ENCODE measurements at regions not wholly inside any gene's neighbourhood (a gene's known extent, or its start where the extent isn't known, plus 50 kb on each side); places are given as distances from the start of the nearest gene placed in this dataset.

- TF ChIP-seq CTCF (IDR thresholded peaks at IDR 0.05; ENCODE audit: poor library complexity, severe bottlenecking): no peak
- Histone ChIP-seq H3K9me3 (ENCODE audit: severe bottlenecking) (no peaks in the 10 kb centered on the region), H3K36me3 (ENCODE audit: low read depth) (no peaks in the 10 kb centered on the region), H3K27me3 (ENCODE audit: insufficient read depth, poor library complexity, severe bottlenecking) (peaks cover 9% of the 10 kb centered on the region), H3K27ac (ENCODE audit: poor library complexity, severe bottlenecking) (no peak overlapping the region), H3K4me1 (ENCODE audit: insufficient read depth, poor library complexity, severe bottlenecking) (no peaks in the 10 kb centered on the region), H3K4me3 (ENCODE audit: severe bottlenecking) (no peak overlapping the region)
- DNase-seq (ENCODE audit: low spot score): no peak
- ATAC-seq (ENCODE audit: low read depth): no peak
These were observed 139.0 kb upstream of the CDH6 start for GRCh38 chr5:31054453-31054852.

DNA sequence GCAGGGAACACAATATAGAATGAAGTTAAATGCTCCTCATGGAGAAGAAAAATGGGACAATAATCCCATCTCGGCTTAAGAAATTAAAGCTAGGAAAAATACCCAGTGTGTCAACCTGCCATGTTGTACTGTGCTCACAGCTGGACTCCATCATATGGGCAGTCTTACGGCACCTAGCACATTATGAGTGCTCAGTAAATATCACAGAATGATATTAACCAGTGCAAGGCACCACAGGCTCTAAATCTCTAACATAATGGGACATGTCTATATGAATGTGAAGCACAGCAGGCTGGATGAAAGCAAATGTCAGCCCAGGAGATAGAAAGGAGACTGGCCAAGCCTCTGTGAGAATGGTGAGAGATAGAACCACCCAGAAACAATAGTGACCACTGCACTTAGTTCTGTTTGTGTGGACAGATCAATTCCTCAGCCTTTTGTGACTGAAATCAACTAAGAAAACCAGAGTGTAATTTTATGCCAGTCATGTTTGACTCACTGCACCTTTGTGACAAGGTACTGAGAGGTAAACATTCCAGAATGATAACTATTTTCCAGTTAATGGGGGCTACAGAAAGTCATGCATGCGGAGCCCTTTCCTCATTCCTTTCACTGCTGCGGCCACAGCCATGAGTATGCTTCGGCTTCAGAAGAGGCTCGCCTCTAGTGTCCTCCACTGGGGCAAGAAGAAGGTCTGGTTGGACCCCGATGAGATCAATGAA is 140.4 kb upstream of the CDH6 start:
- DNase-seq (ENCODE audit: low spot score) (no peak), ATAC-seq (ENCODE audit: low read depth) (no peak)
- Histone ChIP-seq H3K9me3 (ENCODE audit: severe bottlenecking) (no peaks in the 10 kb centered on the region), H3K4me3 (ENCODE audit: severe bottlenecking) (no peak overlapping the region), H3K36me3 (ENCODE audit: low read depth) (no peaks in the 10 kb centered on the region), H3K27ac (ENCODE audit: poor library complexity, severe bottlenecking) (no peak overlapping the region), H3K27me3 (ENCODE audit: insufficient read depth, poor library complexity, severe bottlenecking) (peaks cover 7% of the 10 kb centered on the region), H3K4me1 (ENCODE audit: insufficient read depth, poor library complexity, severe bottlenecking) (no peaks in the 10 kb centered on the region)
- TF ChIP-seq CTCF (IDR thresholded peaks at IDR 0.05; ENCODE audit: poor library complexity, severe bottlenecking): no peak

DNA sequence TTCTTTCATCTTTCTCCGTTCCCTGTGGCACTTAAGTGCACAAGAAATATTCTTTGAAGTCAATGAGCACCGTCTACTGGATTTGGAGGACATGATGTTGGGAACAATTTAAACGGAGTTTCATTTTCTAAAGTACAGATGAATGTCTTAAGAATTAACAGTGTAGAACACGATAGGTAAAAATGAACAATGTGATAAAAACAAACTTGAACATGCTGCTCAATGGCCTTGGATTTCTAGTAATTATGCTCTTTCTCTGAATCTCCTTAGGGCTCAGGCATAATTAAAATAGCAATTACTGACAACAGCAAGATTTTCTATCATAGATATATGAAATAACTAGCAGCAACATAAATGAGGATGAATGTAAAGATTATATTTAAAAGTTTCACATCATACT is 142.2 kb upstream of the CDH6 start:
- Histone ChIP-seq H3K4me3 (ENCODE audit: severe bottlenecking) (no peak overlapping the region), H3K9me3 (ENCODE audit: severe bottlenecking) (no peaks in the 10 kb centered on the region), H3K27me3 (ENCODE audit: insufficient read depth, poor library complexity, severe bottlenecking) (peaks cover 7% of the 10 kb centered on the region), H3K36me3 (ENCODE audit: low read depth) (no peaks in the 10 kb centered on the region), H3K27ac (ENCODE audit: poor library complexity, severe bottlenecking) (no peak overlapping the region), H3K4me1 (ENCODE audit: insufficient read depth, poor library complexity, severe bottlenecking) (no peaks in the 10 kb centered on the region)
- no peak for DNase-seq (ENCODE audit: low spot score)
- ATAC-seq (ENCODE audit: low read depth): no peak
- no peak for TF ChIP-seq CTCF (IDR thresholded peaks at IDR 0.05; ENCODE audit: poor library complexity, severe bottlenecking)

- H3K27me3 ChIP-seq (ENCODE audit: insufficient read depth, poor library complexity, severe bottlenecking): peaks cover 7% of the 10 kb centered on the region
- H3K27ac ChIP-seq (ENCODE audit: poor library complexity, severe bottlenecking): no peak overlapping the region
- no peaks in the 10 kb centered on the region for H3K4me1 ChIP-seq (ENCODE audit: insufficient read depth, poor library complexity, severe bottlenecking)
- no peaks in the 10 kb centered on the region for H3K36me3 ChIP-seq (ENCODE audit: low read depth)
- no peaks in the 10 kb centered on the region for H3K9me3 ChIP-seq (ENCODE audit: severe bottlenecking)
- no peak overlapping the region for H3K4me3 ChIP-seq (ENCODE audit: severe bottlenecking)
- ATAC-seq (ENCODE audit: low read depth): no peak
- DNase-seq (ENCODE audit: low spot score): no peak
- TF ChIP-seq CTCF (IDR thresholded peaks at IDR 0.05; ENCODE audit: poor library complexity, severe bottlenecking): no peak
These were observed 143.4 kb upstream of the CDH6 start for GRCh38 chr5:31049936-31050704.

GRCh38 chr5:31049461-31049860 is 144.0 kb upstream of the CDH6 start:
- TF ChIP-seq CTCF (IDR thresholded peaks at IDR 0.05; ENCODE audit: poor library complexity, severe bottlenecking): no peak
- DNase-seq (ENCODE audit: low spot score): no peak
- H3K27ac ChIP-seq (ENCODE audit: poor library complexity, severe bottlenecking): no peak overlapping the region
- no peak for ATAC-seq (ENCODE audit: low read depth)
- H3K36me3 ChIP-seq (ENCODE audit: low read depth): no peaks in the 10 kb centered on the region
- H3K4me3 ChIP-seq (ENCODE audit: severe bottlenecking): no peak overlapping the region
- peaks cover 7% of the 10 kb centered on the region for H3K27me3 ChIP-seq (ENCODE audit: insufficient read depth, poor library complexity, severe bottlenecking)
- no peaks in the 10 kb centered on the region for H3K9me3 ChIP-seq (ENCODE audit: severe bottlenecking)
- H3K4me1 ChIP-seq (ENCODE audit: insufficient read depth, poor library complexity, severe bottlenecking): no peaks in the 10 kb centered on the region
